GM13976 (cell line): ENCODE measurements at regions not wholly inside any gene's neighbourhood (a gene's known extent, or its start where the extent isn't known, plus 50 kb on each side); places are given as distances from the start of the nearest gene placed in this dataset.

Experiments
- DNase-seq: peaks from one replicate; pipeline ENCODE4 v3.0.0; 2012; ENCODE audit warnings: low spot score
- CTCF ChIP-seq: IDR thresholded peaks from 2 replicates; pipeline ENCODE4 v1.5.1; 2012; ENCODE audit warnings: borderline replicate concordance, mild to moderate bottlenecking; ENCODE audit not compliant: insufficient read depth; ENCODE audit errors: extremely low read depth, missing control alignments, control extremely low read depth
- in situ Hi-C: fragments of 300-500 bp; cut with MboI; formaldehyde crosslinking; loops from one replicate; pipeline ENCODE4 v1.12.0; 2022; ENCODE audit warnings: low sequenced_read_pairs, mixed read lengths, inconsistent platforms; ENCODE audit not compliant: unreplicated experiment

- in situ Hi-C loops = no loop called here
- DNase-seq = no peak
- TF ChIP-seq CTCF = no peak
Measured at GRCh38 chr7:136325027-136325426, 347.9 kb upstream of the MTPN start.

GRCh38 chr7:136324073-136324704 lies 347.0 kb upstream of the MTPN start:
- DNase-seq = no peak
- in situ Hi-C loops = no loop called here
- TF ChIP-seq CTCF = no peak

DNA sequence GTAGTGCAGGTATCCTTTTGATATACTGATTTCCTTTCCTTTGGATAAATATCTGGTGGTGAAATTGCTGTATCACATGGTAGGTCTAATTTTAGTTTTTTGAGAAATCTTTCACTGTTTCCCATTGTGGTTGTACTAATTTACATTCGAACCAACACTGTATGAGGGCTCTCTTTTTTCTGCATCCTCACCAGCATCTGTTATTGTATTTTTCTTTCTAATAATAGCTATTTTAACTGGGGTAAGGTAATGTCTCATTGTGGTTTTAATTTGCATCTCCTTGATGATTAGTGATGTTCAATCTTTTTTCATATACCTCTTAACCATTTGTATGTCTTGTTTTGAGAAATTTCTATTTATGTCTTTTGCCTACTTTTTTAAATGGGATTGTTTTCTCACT lies 335.4 kb upstream of the MTPN start:
- in situ Hi-C loops = no loop called here
- no peak for DNase-seq
- no peak for TF ChIP-seq CTCF

GRCh38 chr7:136309407-136309806 lies 332.2 kb upstream of the MTPN start:
- no peak for DNase-seq
- no peak for TF ChIP-seq CTCF
- in situ Hi-C loops = no loop called here

GRCh38 chr7:136308230-136308629 lies 331.1 kb upstream of the MTPN start:
- no peak for DNase-seq
- in situ Hi-C loops = no loop called here
- TF ChIP-seq CTCF = no peak

DNA sequence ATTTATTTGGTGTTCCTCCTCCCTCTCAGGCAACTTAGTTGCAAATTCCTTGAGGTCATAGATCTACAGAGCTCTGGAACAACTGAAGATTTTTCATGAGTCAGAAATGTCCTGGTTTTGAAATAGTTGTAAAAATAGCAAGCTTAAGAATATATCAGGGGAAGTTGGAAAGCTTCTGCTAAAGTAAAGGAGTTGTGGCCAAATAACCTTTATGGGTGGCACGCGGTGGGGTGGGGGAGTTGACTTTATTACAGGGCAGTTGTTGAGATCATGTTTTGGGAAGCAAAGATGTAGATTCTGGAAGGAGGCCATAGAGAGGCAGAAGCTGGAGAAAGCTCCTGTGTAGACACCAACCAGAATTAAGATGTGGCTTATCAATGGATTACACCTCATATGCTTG lies 326.0 kb upstream of the MTPN start:
- DNase-seq = no peak
- TF ChIP-seq CTCF = no peak
- in situ Hi-C loops = no loop called here

DNA sequence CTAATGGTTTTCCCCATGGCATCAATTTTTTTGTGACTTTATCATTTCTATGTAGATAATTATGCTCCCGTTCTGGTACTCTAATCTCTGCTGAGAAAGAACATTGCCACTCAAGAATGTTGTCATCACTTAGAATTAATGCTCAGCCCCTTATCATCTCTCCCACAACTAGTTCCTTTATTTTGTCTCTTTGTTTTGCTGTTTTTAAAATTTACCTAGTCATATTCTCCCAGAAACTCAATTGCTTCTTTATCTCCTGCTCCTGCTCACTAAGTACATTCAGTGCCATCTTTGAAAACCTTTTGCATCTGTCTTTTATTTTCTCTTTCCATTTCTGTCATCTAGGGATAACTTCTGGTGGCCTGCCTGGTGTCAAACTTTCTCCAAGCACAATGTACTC lies 324.9 kb upstream of the MTPN start:
- in situ Hi-C loops = no loop called here
- no peak for DNase-seq
- no peak for TF ChIP-seq CTCF
